ENCODE measurements at regions not wholly inside any gene's neighbourhood (a gene's known extent, or its start where the extent isn't known, plus 50 kb on each side); places are given as distances from the start of the nearest gene placed in this dataset.

GRCh38 chr12:82057770-82058169 lies 298.6 kb upstream of the PPFIA2 start:
- no peak overlapping the region for H2AFZ ChIP-seq (ENCODE audit: low read depth, low read length)

GRCh38 chr12:82055391-82055790 lies 296.2 kb upstream of the PPFIA2 start:
- Histone ChIP-seq H3K4me3 (no peak overlapping the region), H4K20me1 (replicated peaks; ENCODE audit: control insufficient read depth, insufficient read depth, low read length) (no peaks in the 10 kb centered on the region), H3K9me1 (ENCODE audit: control insufficient read depth, insufficient read depth, low read length) (no peaks in the 10 kb centered on the region), H3K9me3 (replicated peaks; ENCODE audit: control insufficient read depth, insufficient read depth, low read depth, low read length) (no peaks in the 10 kb centered on the region), H3K9ac (ENCODE audit: insufficient read depth in 1 of 2, low read depth in 2 of 2, low read length in 2 of 2) (no peak overlapping the region), H3K36me3 (ENCODE audit: control insufficient read depth, insufficient read depth, low read length) (no peaks in the 10 kb centered on the region), H3K4me1 (replicated peaks in 1 of 2; ENCODE audit: control insufficient read depth in 2 of 2, insufficient read depth in 2 of 2, low read length in 2 of 2) (no peaks in the 10 kb centered on the region), H3K4me2 (ENCODE audit: insufficient read depth, low read length) (no peak overlapping the region), H3K79me2 (ENCODE audit: control insufficient read depth, insufficient read depth, low read length) (no peaks in the 10 kb centered on the region), H2AFZ (ENCODE audit: low read depth, low read length) (no peak overlapping the region), H3K27me3 (ENCODE audit: control insufficient read depth in 2 of 2, insufficient read depth in 2 of 2, low read length in 2 of 2) (no peaks in the 10 kb centered on the region), H3K27ac (ENCODE audit: extremely low read depth, low read depth, low read length) (no peak overlapping the region)
- intact Hi-C loops (cut with micrococcal nuclease) (no loop called here), in situ Hi-C loops (cut with MboI) (no loop called here)
- ATAC-seq: no peak
- no peak for FAIRE-seq
- ChIA-PET POLR2A (no interaction called here), CTCF (ENCODE audit: low intra/inter-chr PET ratio) (no interaction called here)
- DNase-seq (ENCODE audit: extremely low read depth in 1 of 4, low spot score in 3 of 4): no peak
- WGBS (ENCODE audit: insufficient coverage, low coverage, missing lambda C conversion rate): 0% methylated on average over 1 of the region's 1 CpG
- no TSS peak for BruUV-seq (replicated peaks)
- TF ChIP-seq ZNF12 (CRISPR knock-in tag; IDR thresholded peaks at IDR 0.05) (no peak), ZNF699 (CRISPR knock-in tag; IDR thresholded peaks at IDR 0.05; ENCODE audit: insufficient replicate concordance) (no peak), E2F1 (CRISPR knock-in tag; IDR thresholded peaks at IDR 0.05) (no peak), ZNF830 (CRISPR knock-in tag; IDR thresholded peaks at IDR 0.05) (no peak), MNT (conservative IDR thresholded peaks at IDR 0.05) (no peak), MED1 (CRISPR knock-in tag; IDR thresholded peaks at IDR 0.05; ENCODE audit: borderline replicate concordance) (no peak), BMI1 (IDR thresholded peaks at IDR 0.05; ENCODE audit: low read length) (no peak), BACH1 (tag; IDR thresholded peaks at IDR 0.05) (no peak), ZFP91 (CRISPR knock-in tag; IDR thresholded peaks at IDR 0.05) (no peak), DDX20 (tag; IDR thresholded peaks at IDR 0.05; ENCODE audit: low read depth) (no peak), ZNF140 (CRISPR knock-in tag; IDR thresholded peaks at IDR 0.05) (no peak)

More at GRCh38 chr12:82057770-82058169, 298.6 kb upstream of the PPFIA2 start:
- Histone ChIP-seq H3K9me1 (ENCODE audit: control insufficient read depth, insufficient read depth, low read length) (no peaks in the 10 kb centered on the region), H3K27me3 (ENCODE audit: control insufficient read depth in 2 of 2, insufficient read depth in 2 of 2, low read length in 2 of 2) (no peaks in the 10 kb centered on the region), H3K36me3 (ENCODE audit: control insufficient read depth, insufficient read depth, low read length) (no peaks in the 10 kb centered on the region), H3K27ac (ENCODE audit: extremely low read depth, low read depth, low read length) (no peak overlapping the region), H3K4me1 (replicated peaks in 1 of 2; ENCODE audit: control insufficient read depth in 2 of 2, insufficient read depth in 2 of 2, low read length in 2 of 2) (no peaks in the 10 kb centered on the region), H3K9me3 (replicated peaks; ENCODE audit: control insufficient read depth, insufficient read depth, low read depth, low read length) (no peaks in the 10 kb centered on the region), H3K4me3 (no peak overlapping the region), H3K9ac (ENCODE audit: insufficient read depth in 1 of 2, low read depth in 2 of 2, low read length in 2 of 2) (no peak overlapping the region), H3K79me2 (ENCODE audit: control insufficient read depth, insufficient read depth, low read length) (no peaks in the 10 kb centered on the region), H4K20me1 (replicated peaks; ENCODE audit: control insufficient read depth, insufficient read depth, low read length) (no peaks in the 10 kb centered on the region), H3K4me2 (ENCODE audit: insufficient read depth, low read length) (no peak overlapping the region)
- intact Hi-C loops (cut with micrococcal nuclease): no loop called here
- POLR2A ChIA-PET: no interaction called here
- in situ Hi-C loops (cut with MboI): no loop called here
- FAIRE-seq (no peak), DNase-seq (ENCODE audit: extremely low read depth in 1 of 4, low spot score in 3 of 4) (no peak), ATAC-seq (no peak)
- CTCF ChIA-PET (ENCODE audit: low intra/inter-chr PET ratio): no interaction called here
- TF ChIP-seq ZNF316 (IDR thresholded peaks at IDR 0.05) (no peak), COPS2 (conservative IDR thresholded peaks at IDR 0.05) (no peak), NR3C1 (CRISPR knock-in tag; IDR thresholded peaks at IDR 0.05) (no peak), DIDO1 (tag; IDR thresholded peaks at IDR 0.05; ENCODE audit: low read depth) (no peak)
- no TSS peak for BruUV-seq (replicated peaks)
- 8% methylated on average over 2 of the region's 2 CpGs for WGBS (ENCODE audit: insufficient coverage, low coverage, missing lambda C conversion rate)

All from K562 (cell line).